ENCODE measurements at regions not wholly inside any gene's neighbourhood (a gene's known extent, or its start where the extent isn't known, plus 50 kb on each side); places are given as distances from the start of the nearest gene placed in this dataset.

- no peak overlapping the region for H3K4me3 Mint-ChIP-seq
- H3K27me3 Mint-ChIP-seq: peaks cover 9% of the 10 kb centered on the region
- H3K36me3 Mint-ChIP-seq: no peaks in the 10 kb centered on the region
- H3K9me3 Mint-ChIP-seq: peaks cover 23% of the 10 kb centered on the region
- no peaks in the 10 kb centered on the region for H3K4me1 Mint-ChIP-seq
- no peak overlapping the region for H3K27ac Mint-ChIP-seq
These were observed 264.8 kb upstream of the LDB2 start for GRCh38 chr4:17163156-17163771.

- Mint-ChIP-seq H3K9me3 (peaks cover 17% of the 10 kb centered on the region), H3K4me1 (no peaks in the 10 kb centered on the region), H3K4me3 (no peak overlapping the region), H3K36me3 (no peaks in the 10 kb centered on the region), H3K27ac (no peak overlapping the region), H3K27me3 (peaks cover 3% of the 10 kb centered on the region)
These were observed 258.9 kb upstream of the LDB2 start for GRCh38 chr4:17157304-17157703.

DNA sequence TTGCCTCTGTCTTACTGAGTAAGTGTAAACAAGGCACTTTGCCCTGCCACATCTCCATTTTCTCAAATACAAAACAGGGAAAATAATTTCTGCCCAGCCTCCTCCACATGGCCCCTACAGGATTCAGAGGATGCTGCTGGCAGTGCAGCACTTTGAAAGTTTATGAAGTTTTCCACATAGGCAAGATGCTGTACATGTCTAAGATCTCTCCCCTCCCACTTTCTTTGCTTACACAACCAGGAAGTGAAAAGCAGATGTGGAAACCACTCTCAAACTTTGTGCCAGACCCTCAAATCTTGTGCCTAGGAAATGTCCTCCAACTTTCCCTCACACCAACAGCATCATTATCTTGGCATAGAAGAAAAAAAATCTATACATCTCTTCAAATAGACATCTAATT is 257.0 kb upstream of the LDB2 start:
- Mint-ChIP-seq H3K4me3 (no peak overlapping the region), H3K4me1 (no peaks in the 10 kb centered on the region), H3K27ac (no peak overlapping the region), H3K36me3 (no peaks in the 10 kb centered on the region), H3K27me3 (peaks cover 3% of the 10 kb centered on the region), H3K9me3 (peaks cover 10% of the 10 kb centered on the region)

- H3K4me3 Mint-ChIP-seq: no peak overlapping the region
- no peak overlapping the region for H3K27ac Mint-ChIP-seq
- peaks cover 3% of the 10 kb centered on the region for H3K27me3 Mint-ChIP-seq
- H3K9me3 Mint-ChIP-seq: no peaks in the 10 kb centered on the region
- no peaks in the 10 kb centered on the region for H3K4me1 Mint-ChIP-seq
- H3K36me3 Mint-ChIP-seq: no peaks in the 10 kb centered on the region
These were observed 255.1 kb upstream of the LDB2 start for GRCh38 chr4:17153572-17153971.

DNA sequence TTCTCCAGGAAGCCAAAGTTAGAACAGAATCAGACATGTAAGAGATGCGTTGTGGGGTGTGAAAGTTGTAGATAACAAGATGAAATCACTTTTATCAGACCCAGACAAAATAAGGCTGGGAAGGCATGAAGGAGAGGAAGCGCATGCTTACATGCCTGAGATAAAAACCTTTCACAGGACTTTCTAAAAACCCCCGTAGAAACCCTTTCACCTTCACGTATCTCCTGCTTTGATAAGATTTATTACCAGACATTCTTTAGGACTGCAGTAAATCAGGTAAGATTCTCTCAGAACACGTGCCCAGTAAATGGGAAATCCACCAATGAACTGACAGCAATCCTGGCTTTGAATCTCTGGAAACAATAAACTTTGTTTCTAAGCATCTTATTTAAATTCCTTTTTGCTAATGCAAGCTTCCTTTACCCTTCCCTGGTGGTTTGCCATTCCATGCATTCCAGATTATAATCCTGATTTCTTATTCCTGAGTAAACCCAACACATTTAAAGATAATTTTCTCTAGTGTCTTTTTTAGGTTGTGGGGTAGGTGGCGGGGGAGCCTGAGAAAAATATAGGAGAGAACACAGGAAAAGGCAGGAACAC is 254.6 kb upstream of the LDB2 start:
- H3K36me3 Mint-ChIP-seq: no peaks in the 10 kb centered on the region
- no peak overlapping the region for H3K27ac Mint-ChIP-seq
- peaks cover 3% of the 10 kb centered on the region for H3K27me3 Mint-ChIP-seq
- no peak overlapping the region for H3K4me3 Mint-ChIP-seq
- no peaks in the 10 kb centered on the region for H3K4me1 Mint-ChIP-seq
- H3K9me3 Mint-ChIP-seq: no peaks in the 10 kb centered on the region

GRCh38 chr4:17142232-17142711 is 243.8 kb upstream of the LDB2 start:
- no peaks in the 10 kb centered on the region for H3K36me3 Mint-ChIP-seq
- H3K9me3 Mint-ChIP-seq: peaks cover 11% of the 10 kb centered on the region
- H3K27ac Mint-ChIP-seq: no peak overlapping the region
- no peaks in the 10 kb centered on the region for H3K4me1 Mint-ChIP-seq
- peaks cover 4% of the 10 kb centered on the region for H3K27me3 Mint-ChIP-seq
- H3K4me3 Mint-ChIP-seq: no peak overlapping the region

DNA sequence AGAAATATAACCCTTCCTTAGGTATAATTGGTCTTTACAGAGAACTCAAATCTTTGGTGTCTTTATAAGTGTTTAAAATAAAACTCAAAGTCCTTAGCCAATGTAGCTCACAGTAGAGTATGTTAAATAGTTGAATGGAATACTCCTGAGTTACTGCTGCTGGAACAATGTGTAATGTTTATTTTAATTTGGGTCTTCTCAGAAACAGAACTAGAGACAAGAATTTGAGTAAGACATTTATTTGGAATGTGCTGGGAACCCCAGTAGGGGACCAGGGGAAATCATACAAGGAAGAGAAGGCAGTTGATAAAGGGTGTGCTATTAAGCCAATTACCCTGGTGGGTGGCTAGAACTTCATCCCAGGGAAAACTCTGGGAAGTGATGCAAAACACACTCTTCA is 240.4 kb upstream of the LDB2 start:
- Mint-ChIP-seq H3K9me3 (peaks cover 11% of the 10 kb centered on the region), H3K36me3 (no peaks in the 10 kb centered on the region), H3K27ac (no peak overlapping the region), H3K27me3 (peaks cover 6% of the 10 kb centered on the region), H3K4me1 (no peaks in the 10 kb centered on the region), H3K4me3 (no peak overlapping the region)

GRCh38 chr4:17134565-17134964 is 236.1 kb upstream of the LDB2 start:
- Mint-ChIP-seq H3K27ac (no peak overlapping the region), H3K4me3 (no peak overlapping the region), H3K9me3 (peaks cover 5% of the 10 kb centered on the region), H3K36me3 (no peaks in the 10 kb centered on the region), H3K4me1 (no peaks in the 10 kb centered on the region), H3K27me3 (peaks cover 5% of the 10 kb centered on the region)

GRCh38 chr4:17134100-17134499 is 235.7 kb upstream of the LDB2 start:
- no peaks in the 10 kb centered on the region for H3K36me3 Mint-ChIP-seq
- H3K27ac Mint-ChIP-seq: no peak overlapping the region
- no peak overlapping the region for H3K4me3 Mint-ChIP-seq
- H3K9me3 Mint-ChIP-seq: peaks cover 5% of the 10 kb centered on the region
- no peaks in the 10 kb centered on the region for H3K4me1 Mint-ChIP-seq
- H3K27me3 Mint-ChIP-seq: peaks cover 5% of the 10 kb centered on the region

DNA sequence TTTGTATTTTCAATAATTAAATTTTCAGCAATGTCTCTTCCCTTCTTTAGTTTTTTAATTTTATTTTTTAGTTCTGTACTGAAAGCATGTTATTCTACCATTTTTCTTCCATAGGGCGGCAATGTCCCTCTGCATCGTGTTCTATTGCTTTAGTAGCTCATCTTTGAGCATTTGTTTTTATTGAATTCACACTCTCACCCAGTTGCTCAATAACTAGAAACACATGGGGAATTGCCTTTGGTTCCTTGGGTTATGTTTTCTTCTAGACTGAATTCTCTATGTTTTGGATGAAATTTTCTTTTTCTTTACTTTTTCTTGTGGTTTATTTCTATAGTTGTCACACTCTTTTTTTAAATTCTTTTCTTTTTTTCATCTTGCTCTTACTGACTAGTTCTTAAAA is 233.8 kb upstream of the LDB2 start:
- Mint-ChIP-seq H3K4me1 (no peaks in the 10 kb centered on the region), H3K9me3 (no peaks in the 10 kb centered on the region), H3K36me3 (no peaks in the 10 kb centered on the region), H3K27me3 (peaks cover 5% of the 10 kb centered on the region), H3K4me3 (no peak overlapping the region), H3K27ac (no peak overlapping the region)

GRCh38 chr4:17128268-17128667 is 229.8 kb upstream of the LDB2 start:
- Mint-ChIP-seq H3K36me3 (no peaks in the 10 kb centered on the region), H3K27ac (no peak overlapping the region), H3K4me1 (no peaks in the 10 kb centered on the region), H3K4me3 (no peak overlapping the region), H3K9me3 (no peaks in the 10 kb centered on the region), H3K27me3 (peaks cover 5% of the 10 kb centered on the region)

- no peaks in the 10 kb centered on the region for H3K36me3 Mint-ChIP-seq
- no peak overlapping the region for H3K27ac Mint-ChIP-seq
- no peak overlapping the region for H3K4me3 Mint-ChIP-seq
- peaks cover 4% of the 10 kb centered on the region for H3K27me3 Mint-ChIP-seq
- no peaks in the 10 kb centered on the region for H3K4me1 Mint-ChIP-seq
- H3K9me3 Mint-ChIP-seq: no peaks in the 10 kb centered on the region
These were observed 228.0 kb upstream of the LDB2 start for GRCh38 chr4:17126321-17126966.

DNA sequence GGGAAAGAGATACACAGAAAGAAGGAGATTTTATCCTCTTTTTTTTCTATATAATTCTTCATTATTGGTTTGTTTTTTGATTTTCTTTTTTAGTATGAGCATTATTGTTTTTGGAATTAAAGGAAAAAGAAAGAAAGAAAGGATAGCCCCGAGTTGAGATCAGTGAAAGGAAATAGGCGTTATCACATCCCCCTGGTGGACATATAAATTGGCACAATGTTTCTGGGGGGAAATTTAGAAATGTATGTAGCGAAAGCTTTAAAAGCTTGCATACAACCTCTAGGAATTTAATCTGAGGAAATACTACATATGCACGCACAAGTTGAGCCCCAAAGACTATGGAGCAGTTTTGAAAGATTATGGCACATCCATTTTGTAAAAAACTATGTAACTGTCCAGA is 226.3 kb upstream of the LDB2 start:
- H3K36me3 Mint-ChIP-seq: no peaks in the 10 kb centered on the region
- peaks cover 4% of the 10 kb centered on the region for H3K27me3 Mint-ChIP-seq
- H3K4me3 Mint-ChIP-seq: no peak overlapping the region
- H3K27ac Mint-ChIP-seq: no peak overlapping the region
- H3K4me1 Mint-ChIP-seq: no peaks in the 10 kb centered on the region
- no peaks in the 10 kb centered on the region for H3K9me3 Mint-ChIP-seq

GRCh38 chr4:17120761-17121160 is 222.3 kb upstream of the LDB2 start:
- Mint-ChIP-seq H3K9me3 (no peaks in the 10 kb centered on the region), H3K27ac (no peak overlapping the region), H3K36me3 (no peaks in the 10 kb centered on the region), H3K4me1 (no peaks in the 10 kb centered on the region), H3K27me3 (peaks cover 9% of the 10 kb centered on the region), H3K4me3 (no peak overlapping the region)

DNA sequence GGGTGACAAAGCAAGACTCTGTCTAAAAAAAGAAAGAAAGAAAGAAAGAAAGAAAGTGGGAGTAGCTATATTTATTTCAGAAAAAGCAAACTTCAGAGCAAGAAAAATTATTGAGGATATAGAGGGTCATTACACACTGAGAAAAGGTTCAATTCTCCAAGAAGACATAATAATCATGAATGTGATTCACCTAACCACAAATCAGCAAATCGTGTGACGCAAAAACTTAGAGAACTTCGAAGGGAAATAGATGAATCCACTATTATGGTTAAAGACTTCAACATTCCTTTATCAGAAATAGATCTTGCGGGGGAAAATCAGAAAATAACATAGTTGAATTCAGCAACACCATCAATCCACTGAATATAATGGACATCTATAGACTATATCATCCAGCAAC is 219.3 kb upstream of the LDB2 start:
- Mint-ChIP-seq H3K4me1 (no peaks in the 10 kb centered on the region), H3K27me3 (peaks cover 13% of the 10 kb centered on the region), H3K27ac (no peak overlapping the region), H3K9me3 (no peaks in the 10 kb centered on the region), H3K4me3 (no peak overlapping the region), H3K36me3 (no peaks in the 10 kb centered on the region)

DNA sequence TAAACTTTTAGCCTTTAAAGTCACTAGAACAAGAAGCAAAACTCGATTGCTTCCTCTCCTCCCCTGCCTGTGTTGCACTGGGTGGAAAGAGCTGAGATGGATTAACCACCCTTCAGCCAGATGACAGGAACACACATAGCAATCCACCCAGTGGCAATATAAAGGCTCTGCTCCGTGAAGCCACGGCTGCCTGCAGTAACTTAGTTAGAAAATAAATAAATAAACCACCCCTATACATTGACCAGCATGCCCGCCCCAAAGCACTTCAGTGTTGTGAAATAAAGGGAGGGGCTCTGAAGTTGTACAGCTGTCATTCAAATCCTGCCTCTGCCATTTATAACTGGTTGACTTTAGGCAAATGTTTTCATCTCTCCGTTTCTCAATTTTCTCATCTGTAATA is 217.1 kb upstream of the LDB2 start:
- no peaks in the 10 kb centered on the region for H3K36me3 Mint-ChIP-seq
- H3K4me3 Mint-ChIP-seq: no peak overlapping the region
- H3K9me3 Mint-ChIP-seq: no peaks in the 10 kb centered on the region
- H3K27me3 Mint-ChIP-seq: peaks cover 13% of the 10 kb centered on the region
- no peak overlapping the region for H3K27ac Mint-ChIP-seq
- no peaks in the 10 kb centered on the region for H3K4me1 Mint-ChIP-seq

Measured in activated naive CD4-positive, alpha-beta T cell treated with anti-CD3 and anti-CD28 coated beads, Interleukin-2, amount 50 U/mL, for 24 hours (primary cell).